Psoas muscle (tissue), 7 donors: ENCODE measurements at regions not wholly inside any gene's neighbourhood (a gene's known extent, or its start where the extent isn't known, plus 50 kb on each side); places are given as distances from the start of the nearest gene placed in this dataset.

Experiments
- ATAC-seq, 4 donors: fragments of 200-7000 bp; cut with Tn5 transposase; one replicate each; pipeline ENCODE4 v1.9.1; 2020; ENCODE audit warnings: moderate library complexity in 3 of 4, mild to moderate bottlenecking in 2 of 4
- DNase-seq, 2 donors: peaks; one replicate each; pipeline ENCODE4 v3.0.0-alpha.2; 2020
- H3K27ac ChIP-seq: fragments of 200-600 bp; one replicate; pipeline ENCODE4 v1.8.0; 2022
- H3K27me3 ChIP-seq, 3 donors: fragments of 200-600 bp in 1 of 3; one replicate each; pipeline versions ENCODE4 v1.6.1 to v1.8.0; 2013 to 2022; ENCODE audit warnings: low read length in 2 of 3, mild to moderate bottlenecking in 2 of 3, moderate library complexity in 1 of 3; ENCODE audit not compliant: insufficient read depth in 3 of 3
- H3K36me3 ChIP-seq, 2 donors: fragments of 200-600 bp in 1 of 2; one replicate each; pipeline versions ENCODE4 v1.6.1 to v1.8.0; 2013 to 2022; ENCODE audit warnings: low read depth in 1 of 2, mild to moderate bottlenecking in 1 of 2, moderate library complexity in 1 of 2; ENCODE audit not compliant: insufficient read depth in 1 of 2
- H3K4me1 ChIP-seq: fragments of 200-600 bp; one replicate; pipeline ENCODE4 v1.8.0; 2022
- H3K4me3 ChIP-seq: fragments of 200-600 bp; one replicate; pipeline ENCODE4 v1.8.0; 2022; ENCODE audit warnings: mild to moderate bottlenecking
- H3K9me3 ChIP-seq: fragments of 200-600 bp; one replicate; pipeline ENCODE4 v1.8.0; 2022
- CTCF ChIP-seq: fragments of 200-600 bp; IDR thresholded peaks from one replicate; pipeline ENCODE4 v1.8.0; 2022; ENCODE audit warnings: antibody characterized with exemption
- WGBS, 3 donors: extraction: QIAGEN DNeasy Blood & Tissue Kit; methylation state at CpG; one replicate each; pipeline versions ENCODE4 v1.1.6 to v1.1.7; 2013; 5-methylcytosine and 5-hydroxymethylcytosine counted together
- intact Hi-C, 2 donors: fragments of 100-400 bp; cut with DNase I; formaldehyde crosslinking; loops; one replicate each; pipeline versions ENCODE4 v1.11.0 to v1.14.2; 2022
- donor health status: healthy with polysubstance abuse.
- donor health status: DM: no; HTN: no; CAD: no; lungs with moderate emphysema.
- donor health status: Bipolar disorder and iron deficiency.
- donor health status: healthy.
- donor health status: DM: yes; HTN: yes; CAD: no.
- donor health status: DM: no; HTN: no; CAD: no.
- donor health status: DM: yes; HTN: yes; CAD: no.

DNA sequence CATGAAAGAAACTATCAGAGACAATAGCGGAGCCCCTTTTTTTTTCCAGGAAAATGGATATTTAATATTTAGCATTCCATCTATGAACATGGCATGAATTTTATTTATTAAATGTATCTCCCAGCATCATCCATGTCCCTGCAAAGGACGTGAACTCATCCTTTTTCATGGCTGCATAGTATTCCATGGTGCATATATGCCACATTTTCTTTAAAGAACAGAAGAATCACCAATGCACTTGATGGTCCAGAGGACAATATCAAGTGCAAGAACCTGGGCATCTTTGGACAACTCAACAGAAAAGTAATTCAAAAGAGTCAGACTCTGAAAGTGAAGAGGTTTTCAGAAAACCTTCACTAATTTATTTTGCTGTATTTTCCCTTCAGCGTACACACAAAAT lies 133.0 kb upstream of the SLC7A14 start:
- WGBS, 3 donors = 88 to 94% (median 90%) methylated on average over 3 of the region's 3 CpGs

GRCh38 chr3:170717410-170718402 lies 131.8 kb upstream of the SLC7A14 start:
- H3K36me3 ChIP-seq = no peaks in the 10 kb centered on the region
- ATAC-seq = no peak
- no peaks in the 10 kb centered on the region for H3K27me3 ChIP-seq
- 70 to 80% (median 73%) methylated on average over 6 of the region's 6 CpGs for whole genome bisulfite sequencing, 3 donors
- no peaks in the 10 kb centered on the region for H3K9me3 ChIP-seq
- H3K4me3 ChIP-seq = no peak overlapping the region
- H3K4me1 ChIP-seq = no peaks in the 10 kb centered on the region
- intact Hi-C loops = no loop called here
- H3K27ac ChIP-seq = no peak overlapping the region
- TF ChIP-seq CTCF = no peak
- peak in 1 of 2 donors; percentile 40 for DNase-seq

More for the DNA sequence above, 133.0 kb upstream of the SLC7A14 start:
- Histone ChIP-seq H3K4me1 (no peaks in the 10 kb centered on the region), H3K4me3 (no peak overlapping the region), H3K27me3 (no peaks in the 10 kb centered on the region), H3K9me3 (no peaks in the 10 kb centered on the region), H3K36me3 (no peaks in the 10 kb centered on the region), H3K27ac (no peak overlapping the region)
- intact Hi-C loops = no loop called here
- DNase-seq = no peak
- ATAC-seq = no peak
- no peak for TF ChIP-seq CTCF

DNA sequence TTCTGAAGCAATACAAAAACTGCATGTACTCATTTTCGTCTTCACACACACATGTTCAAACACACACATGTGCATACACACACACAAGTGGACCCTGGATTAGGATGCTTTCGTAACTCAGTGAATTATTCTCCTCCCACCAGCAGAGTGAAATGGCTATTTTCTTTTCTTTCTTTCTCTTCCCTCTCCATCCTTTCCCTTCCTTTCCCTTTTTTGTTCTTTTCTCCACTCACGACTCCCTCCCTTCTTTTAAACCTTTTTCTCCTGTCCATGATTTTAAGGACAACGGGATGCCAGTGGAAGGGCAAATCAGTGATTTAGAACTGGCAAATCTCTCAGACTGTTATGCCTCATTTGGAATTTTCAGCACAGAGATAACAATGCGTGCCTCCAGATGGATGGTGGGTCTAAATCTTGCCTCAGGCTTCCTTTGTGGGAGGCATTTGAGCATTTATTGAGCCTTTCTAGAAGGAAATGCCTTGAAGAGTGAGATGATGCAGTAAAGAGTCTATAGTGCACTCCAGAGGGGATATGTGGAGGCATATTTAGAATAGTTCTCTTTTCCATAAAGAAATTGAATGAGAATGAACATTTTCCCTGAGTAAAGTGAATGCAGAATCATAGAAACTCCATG lies 130.4 kb upstream of the SLC7A14 start:
- ATAC-seq = no peak
- Histone ChIP-seq H3K4me1 (no peaks in the 10 kb centered on the region), H3K27me3 (no peaks in the 10 kb centered on the region), H3K36me3 (no peaks in the 10 kb centered on the region), H3K9me3 (no peaks in the 10 kb centered on the region), H3K4me3 (no peak overlapping the region), H3K27ac (no peak overlapping the region)
- TF ChIP-seq CTCF = no peak
- no peak for DNase-seq
- intact Hi-C loops = no loop called here
- 70 to 75% (median 74%) methylated on average over 5 of the region's 5 CpGs for WGBS, 3 donors

DNA sequence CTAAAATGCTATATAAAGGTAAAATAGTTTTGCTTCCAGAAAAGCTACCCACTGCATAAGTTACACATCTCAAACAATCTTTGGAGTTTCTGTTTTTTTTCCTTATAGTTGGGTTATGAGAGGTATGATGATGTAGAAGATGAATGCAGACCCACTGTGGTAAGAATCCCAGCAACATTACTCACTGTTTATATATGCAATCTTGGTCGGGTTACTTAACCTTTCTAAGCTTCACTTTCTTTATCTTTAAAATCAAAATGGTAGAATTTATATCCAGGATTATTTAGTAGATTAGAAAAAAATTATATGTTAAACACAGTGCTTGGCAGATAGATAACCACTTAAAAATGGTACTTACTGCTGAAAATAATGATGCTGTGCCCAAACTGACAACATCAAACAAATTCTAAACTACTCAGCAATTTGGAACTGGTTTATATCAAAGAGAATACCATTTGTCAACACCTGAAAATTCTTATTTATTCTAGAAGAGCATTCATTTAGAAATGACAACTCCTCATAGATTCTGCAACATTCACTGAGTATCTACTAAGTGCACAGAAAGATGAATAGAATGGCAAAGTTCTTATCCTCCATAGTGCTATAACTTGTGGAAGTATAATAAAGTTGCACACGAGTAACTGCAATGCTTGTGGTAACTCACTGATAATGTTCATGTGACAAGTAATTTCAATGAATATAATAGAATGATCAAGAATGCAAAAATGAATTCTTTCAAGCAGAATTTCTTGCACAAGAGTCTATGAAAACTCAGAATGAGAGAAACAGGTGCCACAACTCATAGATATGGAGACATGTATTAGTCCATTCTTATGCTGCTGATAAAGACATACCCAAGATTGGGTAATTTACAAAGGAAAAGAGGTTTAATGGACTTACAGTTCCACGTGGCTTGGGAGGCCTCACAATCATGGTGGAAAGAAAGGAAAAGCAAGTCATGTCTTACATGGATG lies 129.0 kb upstream of the SLC7A14 start:
- no peak overlapping the region for H3K4me3 ChIP-seq
- H3K27ac ChIP-seq = no peak overlapping the region
- H3K27me3 ChIP-seq = no peaks in the 10 kb centered on the region
- no peak for ATAC-seq
- H3K36me3 ChIP-seq = no peaks in the 10 kb centered on the region
- 65 to 81% (median 66%) methylated on average over 3 of the region's 3 CpGs for WGBS, 3 donors
- H3K4me1 ChIP-seq = no peaks in the 10 kb centered on the region
- no peak for DNase-seq
- intact Hi-C loops = no loop called here
- H3K9me3 ChIP-seq = no peaks in the 10 kb centered on the region
- no peak for TF ChIP-seq CTCF
